KOPT-K1 (cell line): ENCODE measurements at regions not wholly inside any gene's neighbourhood (a gene's known extent, or its start where the extent isn't known, plus 50 kb on each side); places are given as distances from the start of the nearest gene placed in this dataset.
"Not testable (repeated sequence)": the region's sequence is repeated elsewhere in the genome, so short reads cannot be mapped to it uniquely, and the experiment has no call there.

Experiments
- H3K27ac ChIP-seq: fragments of 200-600 bp; sonication (generic); 2 replicates; pipeline ENCODE4 v1.5.1; 2016; ENCODE audit warnings: antibody characterized with exemption, mild to moderate bottlenecking, low read depth, low read length; ENCODE audit not compliant: poor library complexity, severe bottlenecking
- H3K36me3 ChIP-seq: fragments of 200-600 bp; sonication (generic); 2 replicates; pipeline ENCODE4 v1.5.1; 2017; ENCODE audit warnings: antibody characterized with exemption, mild to moderate bottlenecking, low read length, moderate library complexity; ENCODE audit not compliant: insufficient read depth
- H3K9me3 ChIP-seq: fragments of 200-600 bp; sonication (generic); 2 replicates; pipeline ENCODE4 v1.5.1; 2017; ENCODE audit warnings: antibody characterized with exemption, low read length, mild to moderate bottlenecking; ENCODE audit not compliant: insufficient read depth, poor library complexity, severe bottlenecking

GRCh38 chr12:75951399-75952278 lies 79.9 kb downstream of the PHLDA1 start:
- H3K36me3 ChIP-seq = no peaks in the 10 kb centered on the region
- no peaks in the 10 kb centered on the region for H3K9me3 ChIP-seq
- no peak overlapping the region for H3K27ac ChIP-seq

GRCh38 chr12:75947156-75947723 lies 84.3 kb downstream of the PHLDA1 start:
- H3K27ac ChIP-seq = no peak overlapping the region
- H3K36me3 ChIP-seq = no peaks in the 10 kb centered on the region

DNA sequence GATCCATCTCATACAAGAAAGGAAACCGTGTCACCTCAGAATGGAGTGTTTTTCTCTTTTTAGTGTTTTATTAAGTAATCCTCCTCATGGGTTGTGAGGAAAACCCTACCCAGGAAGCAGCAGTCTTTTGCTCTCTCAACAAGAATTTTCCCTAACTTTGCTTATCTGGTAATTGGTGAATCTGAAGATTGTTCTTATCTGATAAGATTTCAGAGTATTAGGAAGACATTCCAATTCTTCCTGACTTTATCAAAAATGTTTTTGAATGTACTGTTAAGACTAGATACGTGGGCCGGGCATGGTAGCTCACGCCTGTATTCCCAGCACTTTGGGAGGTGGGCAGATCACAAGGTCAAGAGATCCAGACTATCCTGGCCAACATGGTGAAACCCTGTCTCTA lies 86.0 kb downstream of the PHLDA1 start:
- H3K27ac ChIP-seq = no peak overlapping the region
- H3K36me3 ChIP-seq = no peaks in the 10 kb centered on the region
- no peaks in the 10 kb centered on the region for H3K9me3 ChIP-seq

More at GRCh38 chr12:75947156-75947723, 84.3 kb downstream of the PHLDA1 start:
- H3K9me3 ChIP-seq = no peaks in the 10 kb centered on the region

DNA sequence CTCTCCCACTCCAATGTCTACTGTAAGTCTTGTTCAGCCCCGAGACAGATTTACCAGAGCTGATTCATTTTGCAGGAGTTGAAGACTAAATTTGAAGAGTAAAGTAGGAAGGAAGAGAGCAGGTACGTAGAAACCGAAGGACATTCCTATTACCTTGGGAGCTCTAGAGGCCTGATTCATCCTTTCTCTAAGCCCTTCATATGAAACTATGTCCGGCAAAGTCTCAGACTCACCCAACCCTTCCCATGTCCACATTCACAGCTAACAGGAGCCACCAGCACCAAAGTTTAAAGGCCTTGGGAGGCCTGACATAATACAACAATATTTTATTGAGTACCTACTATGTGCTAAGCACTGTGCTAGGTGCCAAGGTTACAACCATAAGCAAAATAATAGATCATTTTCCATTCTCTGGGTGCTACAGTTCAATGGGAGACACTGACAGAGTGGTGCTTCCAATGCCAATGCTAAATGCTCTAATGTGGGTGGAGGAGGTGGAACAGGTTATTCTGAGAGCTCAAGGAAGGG lies 86.6 kb downstream of the PHLDA1 start:
- Histone ChIP-seq H3K36me3 (no peaks in the 10 kb centered on the region), H3K9me3 (no peaks in the 10 kb centered on the region), H3K27ac (no peak overlapping the region)

DNA sequence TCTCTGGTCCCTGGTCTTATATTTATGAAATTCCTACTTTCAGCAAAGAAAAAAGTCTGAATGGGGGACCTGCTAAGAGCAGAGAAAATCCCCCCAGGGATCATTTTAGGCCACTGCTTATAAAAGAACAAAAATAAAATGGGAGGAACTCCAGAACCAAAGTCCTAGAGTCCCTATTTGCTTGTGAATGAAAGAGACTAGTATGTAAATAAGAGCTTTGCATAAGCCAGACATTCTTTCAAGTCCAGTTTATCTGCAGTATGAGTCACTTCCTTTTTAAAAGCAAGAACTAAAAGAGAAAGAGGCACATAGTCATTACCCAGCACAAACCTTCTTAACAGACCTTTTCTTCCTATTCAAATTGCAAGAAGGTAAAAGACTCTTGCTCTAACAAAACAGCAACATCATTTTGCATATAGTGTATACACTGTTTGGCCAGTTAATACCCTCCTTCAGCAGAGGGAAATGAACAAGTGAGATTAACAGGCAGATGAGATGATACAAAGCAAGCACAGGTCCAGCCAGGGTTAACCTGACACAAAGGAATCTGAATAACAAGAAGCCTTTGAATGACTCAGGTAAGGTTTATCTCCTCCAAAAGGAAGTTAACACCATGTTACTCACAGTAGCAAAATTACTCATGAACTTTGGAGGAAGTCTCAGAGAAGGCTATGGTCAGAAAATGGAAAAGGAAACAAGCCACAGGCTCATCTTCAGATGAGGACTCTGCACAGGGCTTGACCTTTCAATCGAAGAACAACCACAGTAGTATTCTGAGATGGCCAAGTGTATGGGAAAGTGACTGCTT lies 87.3 kb downstream of the PHLDA1 start:
- no peak overlapping the region for H3K27ac ChIP-seq
- H3K36me3 ChIP-seq = no peaks in the 10 kb centered on the region
- H3K9me3 ChIP-seq = no peaks in the 10 kb centered on the region

DNA sequence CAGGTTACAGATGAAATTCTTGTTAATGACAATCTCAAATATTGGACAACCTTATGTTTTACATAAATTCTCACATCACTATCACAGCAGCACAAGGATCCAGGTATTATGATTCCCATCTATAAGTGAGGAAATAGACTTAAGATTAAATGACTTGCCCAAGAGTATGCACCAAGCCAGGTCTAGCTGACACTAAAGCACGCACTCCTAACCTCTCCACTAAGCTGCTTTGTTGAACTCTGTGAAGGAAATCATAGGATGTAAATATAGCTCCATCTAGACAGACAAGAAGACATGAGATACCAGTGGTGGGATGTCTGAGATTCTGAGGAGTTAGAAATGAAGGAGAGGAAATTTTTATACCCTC lies 87.9 kb downstream of the PHLDA1 start:
- Histone ChIP-seq H3K36me3 (no peaks in the 10 kb centered on the region), H3K9me3 (no peaks in the 10 kb centered on the region), H3K27ac (no peak overlapping the region)

GRCh38 chr12:75941661-75942060 lies 89.9 kb downstream of the PHLDA1 start:
- not testable (repeated sequence) for H3K36me3 ChIP-seq, H3K9me3 ChIP-seq, H3K27ac ChIP-seq

DNA sequence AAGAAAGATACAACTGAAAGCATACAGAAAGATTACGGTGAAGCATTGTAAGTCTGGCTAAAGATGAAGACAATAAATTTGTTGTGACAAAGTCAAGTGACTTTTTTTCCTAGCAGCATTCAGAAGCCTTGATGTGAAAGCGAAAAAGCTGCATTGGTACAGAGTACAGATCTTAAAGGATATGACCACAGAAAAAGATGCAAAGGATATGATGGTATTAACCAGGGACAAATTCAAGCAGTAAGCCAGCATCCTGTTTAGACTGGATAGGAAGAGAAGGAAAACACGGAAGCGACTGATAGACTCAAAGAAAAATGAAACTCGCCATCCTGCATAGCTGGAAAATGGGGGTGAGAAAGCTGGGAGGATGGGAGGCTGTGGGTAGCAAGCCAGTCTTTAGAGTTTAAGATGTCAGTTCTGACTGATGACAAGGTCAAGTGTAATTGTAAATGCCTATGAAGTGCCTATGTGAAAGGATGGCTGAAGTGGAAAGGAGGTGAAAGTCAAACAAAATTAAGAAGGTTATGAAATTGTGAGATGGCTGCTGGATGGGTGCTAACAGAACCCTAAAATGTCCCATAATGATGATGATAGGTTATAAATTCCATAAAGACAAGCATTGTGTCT lies 92.4 kb downstream of the PHLDA1 start:
- Histone ChIP-seq H3K36me3 (no peaks in the 10 kb centered on the region), H3K9me3 (no peaks in the 10 kb centered on the region), H3K27ac (no peak overlapping the region)

- Histone ChIP-seq H3K27ac (no peak overlapping the region), H3K36me3 (no peaks in the 10 kb centered on the region), H3K9me3 (no peaks in the 10 kb centered on the region)
Observed at GRCh38 chr12:75938189-75938588, 93.4 kb downstream of the PHLDA1 start.

GRCh38 chr12:75937486-75937885 lies 94.1 kb downstream of the PHLDA1 start:
- Histone ChIP-seq H3K36me3 (no peaks in the 10 kb centered on the region), H3K9me3 (no peaks in the 10 kb centered on the region), H3K27ac (no peak overlapping the region)

DNA sequence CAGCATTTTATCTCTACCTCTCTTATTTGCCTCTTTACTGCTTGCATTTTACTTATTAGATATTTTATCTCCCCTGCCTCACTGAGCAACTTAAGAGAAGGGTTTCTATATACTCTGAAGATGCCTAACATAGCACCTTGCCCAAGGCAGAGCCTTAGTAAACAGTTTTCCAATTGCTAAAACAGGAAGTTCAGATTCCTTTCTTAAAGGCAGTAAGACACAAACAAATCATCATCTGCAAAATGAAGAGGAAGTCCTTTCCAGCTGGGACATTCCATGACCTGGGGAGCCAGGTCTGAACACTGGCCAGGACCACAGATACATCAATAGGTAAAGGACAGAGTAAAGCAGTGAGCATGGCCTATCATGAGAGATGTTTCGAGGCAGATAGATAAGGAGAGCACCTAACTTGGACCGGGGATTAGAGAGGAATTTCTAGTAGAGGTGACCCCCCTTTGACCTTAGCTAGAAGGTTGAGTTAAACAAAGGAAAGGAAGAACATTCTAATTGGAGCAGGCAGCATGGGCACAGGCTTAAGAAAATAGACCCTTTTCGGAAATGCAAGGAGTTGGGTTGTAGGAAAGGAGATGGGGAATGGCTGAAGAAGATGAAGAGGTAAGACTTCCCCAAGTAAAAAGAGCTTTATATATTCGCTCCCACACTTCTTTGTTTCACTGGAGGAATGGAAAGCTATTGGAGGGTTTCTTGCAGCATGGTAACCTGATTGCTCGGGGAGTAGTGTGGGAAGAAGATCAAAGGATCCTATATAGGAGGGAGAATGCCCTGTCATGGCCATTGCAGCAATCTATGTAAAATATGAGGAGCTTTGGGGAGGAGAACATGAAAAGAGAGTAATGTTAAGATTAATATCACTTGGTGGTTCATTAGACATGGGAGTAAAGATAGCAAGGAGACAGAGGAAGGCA lies 94.8 kb downstream of the PHLDA1 start:
- no peaks in the 10 kb centered on the region for H3K36me3 ChIP-seq
- no peaks in the 10 kb centered on the region for H3K9me3 ChIP-seq
- H3K27ac ChIP-seq = no peak overlapping the region

DNA sequence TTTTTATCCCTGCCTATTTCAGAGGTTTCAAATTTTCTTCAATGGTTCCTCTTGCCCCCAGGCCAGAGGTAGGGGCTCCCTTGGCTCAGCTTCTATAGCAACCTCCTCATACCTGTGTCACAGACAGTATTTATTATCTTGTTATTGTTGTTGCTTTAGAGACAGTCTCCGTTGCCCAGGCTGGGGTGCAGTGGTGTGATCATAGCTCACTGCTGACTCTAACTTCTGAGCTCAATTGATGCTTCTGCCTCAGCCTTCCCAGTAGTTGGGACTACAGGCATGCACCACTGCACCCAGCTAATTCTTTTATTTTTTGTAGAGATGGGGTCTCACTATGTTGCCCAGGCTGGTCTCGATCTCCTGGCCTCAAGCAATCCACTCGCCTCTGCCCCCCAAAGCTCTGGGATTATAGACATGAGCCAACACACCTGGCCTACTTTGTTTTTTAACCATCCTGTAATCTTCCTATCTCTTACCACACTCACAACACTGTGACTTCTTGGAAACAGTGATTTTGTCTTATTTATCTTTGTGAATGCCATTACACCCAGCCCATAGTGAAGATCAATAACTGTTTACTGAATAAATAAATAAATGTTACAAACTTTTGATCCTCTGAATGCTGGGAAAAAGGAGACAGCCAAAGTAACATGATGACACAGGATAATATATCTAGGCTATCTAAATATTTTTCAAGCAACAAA lies 95.9 kb downstream of the PHLDA1 start:
- Histone ChIP-seq H3K9me3 (no peaks in the 10 kb centered on the region), H3K27ac (no peak overlapping the region), H3K36me3 (no peaks in the 10 kb centered on the region)

GRCh38 chr12:75933101-75933500 lies 98.5 kb downstream of the PHLDA1 start:
- H3K9me3 ChIP-seq = no peaks in the 10 kb centered on the region
- no peaks in the 10 kb centered on the region for H3K36me3 ChIP-seq
- H3K27ac ChIP-seq = no peak overlapping the region
